ENCODE measurements at regions not wholly inside any gene's neighbourhood (a gene's known extent, or its start where the extent isn't known, plus 50 kb on each side); places are given as distances from the start of the nearest gene placed in this dataset.

DNA sequence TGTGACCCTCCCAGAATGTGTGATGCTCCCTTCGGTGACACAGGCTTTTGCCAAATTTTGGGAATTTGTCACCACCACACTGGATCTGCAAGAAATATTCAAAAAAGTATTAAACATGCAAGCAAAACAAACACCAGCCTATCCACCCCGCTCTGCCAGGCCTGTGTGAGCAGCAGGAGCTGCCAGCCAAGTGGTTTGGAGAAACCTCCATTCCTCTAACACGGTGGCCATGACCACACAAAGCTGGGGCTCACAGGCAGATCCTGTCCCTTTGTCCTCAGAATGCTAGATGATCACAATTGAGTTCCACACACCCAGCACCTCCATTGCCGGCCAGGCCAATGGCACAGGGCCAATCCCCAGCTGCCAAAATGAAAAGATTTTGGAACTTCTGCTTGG, 261.9 kb upstream of the PPP2R2D start:
- DNase-seq: no peak

DNA sequence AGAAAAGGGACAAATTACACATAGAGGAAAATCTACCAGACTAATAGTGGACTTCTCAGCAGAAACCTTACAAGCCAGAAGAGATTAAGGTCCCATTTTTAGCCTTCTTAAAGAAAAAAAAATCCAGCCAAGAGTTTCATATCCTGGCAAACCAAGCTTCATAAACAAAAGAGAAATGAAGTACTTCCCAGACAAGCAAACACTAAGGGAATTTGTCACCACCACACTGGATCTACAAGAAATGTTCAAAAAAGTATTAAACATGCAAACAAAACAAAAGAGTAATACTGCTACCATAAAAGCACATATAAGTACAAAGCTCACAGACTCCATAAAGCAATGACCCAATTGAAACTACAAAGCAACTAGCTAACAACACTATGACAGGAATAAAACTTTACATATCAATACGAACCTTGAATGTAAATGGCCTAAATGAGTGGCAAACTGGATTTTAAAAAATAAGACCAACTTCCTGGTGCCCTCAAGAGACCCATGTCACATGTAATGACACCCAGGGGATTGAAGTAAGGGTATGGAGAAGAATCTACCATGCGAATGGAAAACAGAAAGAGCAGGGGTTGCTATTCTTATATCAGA, 260.7 kb upstream of the PPP2R2D start:
- no peak for DNase-seq

GRCh38 chr10:131641231-131641630, 259.6 kb upstream of the PPP2R2D start:
- DNase-seq: peak; percentile 3

DNA sequence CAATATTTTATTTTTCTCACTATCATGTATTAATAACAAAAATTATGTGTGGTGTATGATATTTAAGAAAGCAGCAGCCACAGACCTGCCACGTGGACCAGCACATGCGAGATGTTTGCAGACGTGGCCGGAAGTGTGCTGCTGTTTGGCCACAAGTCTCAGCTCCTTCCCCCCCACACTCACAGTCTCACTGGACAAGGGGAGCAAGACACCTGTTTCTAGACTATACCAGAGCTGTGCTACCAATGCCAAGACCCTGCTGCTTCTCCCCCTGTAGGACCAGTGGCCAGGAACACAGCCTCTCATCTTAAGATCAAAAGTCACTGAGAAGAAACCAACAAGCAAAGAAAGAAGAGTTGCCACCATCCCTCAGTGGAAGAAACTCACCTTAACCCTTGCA, 258.9 kb upstream of the PPP2R2D start:
- DNase-seq: no peak

DNA sequence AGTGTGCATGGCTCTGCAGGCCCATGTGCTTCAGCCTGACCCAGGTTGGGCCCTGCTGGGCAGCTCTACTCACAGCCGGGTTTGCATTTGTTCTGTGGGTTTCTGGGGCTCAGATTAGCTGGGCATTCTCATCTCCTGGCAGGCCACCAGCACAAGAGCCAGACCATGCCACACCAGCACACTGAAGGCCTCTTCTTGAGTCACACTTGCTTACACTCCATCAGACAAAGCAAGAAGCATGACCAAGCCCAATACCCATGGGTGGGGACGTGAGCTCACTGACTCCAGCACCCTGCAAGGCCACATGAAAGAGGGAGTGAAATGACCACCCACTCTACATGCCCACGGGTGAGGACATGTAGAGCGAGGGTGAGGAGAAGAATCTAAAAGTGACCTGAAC, 257.8 kb upstream of the PPP2R2D start:
- DNase-seq: no peak

GRCh38 chr10:131644289-131644688, 256.5 kb upstream of the PPP2R2D start:
- DNase-seq: no peak

- DNase-seq: no peak
These were observed 255.7 kb upstream of the PPP2R2D start for GRCh38 chr10:131644864-131645658.

- no peak for DNase-seq
These were observed 255.1 kb upstream of the PPP2R2D start for GRCh38 chr10:131645756-131646155.

DNA sequence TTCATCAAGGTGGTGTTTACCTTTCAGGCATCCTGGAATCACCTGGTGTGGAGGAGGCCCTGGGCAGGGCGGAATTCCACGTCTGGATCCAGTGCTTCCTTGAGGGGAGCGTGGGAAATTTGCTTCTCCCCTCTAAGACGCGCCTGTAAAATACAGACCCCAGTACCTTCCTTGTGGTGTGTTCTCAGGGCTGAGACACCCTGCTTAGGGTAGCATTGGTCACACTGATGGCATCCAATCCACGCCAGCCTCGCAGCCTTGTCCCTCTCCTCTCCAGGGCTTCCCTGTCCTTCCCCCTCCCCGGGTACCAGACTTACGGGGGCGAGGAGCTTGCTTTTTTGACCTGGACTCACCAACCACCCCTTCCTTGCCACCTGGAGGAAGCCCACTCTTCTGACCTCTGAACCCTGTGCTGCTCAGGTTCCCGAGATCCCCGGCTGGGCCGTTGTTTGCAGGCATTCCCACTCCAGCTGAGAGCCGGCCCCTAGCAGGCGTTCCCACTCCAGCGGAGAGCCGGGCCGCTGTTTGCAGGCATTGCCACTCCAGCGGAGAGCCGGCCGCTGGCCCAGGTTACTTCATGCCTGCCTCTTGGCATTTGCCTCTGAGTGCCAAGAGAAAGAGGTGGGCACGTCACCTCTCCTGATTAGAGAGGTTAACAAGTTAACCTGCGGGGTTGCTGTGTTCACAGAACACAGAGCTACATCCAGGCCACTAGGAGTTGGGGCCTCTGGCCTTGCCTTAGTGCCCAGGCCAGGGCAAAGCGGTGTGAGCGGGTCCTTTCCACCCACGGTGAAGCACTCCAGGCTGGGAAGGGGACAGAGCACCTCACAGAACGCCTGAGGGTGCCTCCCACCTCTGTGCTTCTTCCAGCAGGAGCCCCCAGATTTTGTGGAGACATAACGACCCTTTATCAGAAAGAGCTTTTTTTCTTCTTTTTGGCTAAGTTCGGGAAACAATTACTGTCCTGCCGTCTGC, 254.0 kb upstream of the PPP2R2D start:
- DNase-seq: no peak

DNA sequence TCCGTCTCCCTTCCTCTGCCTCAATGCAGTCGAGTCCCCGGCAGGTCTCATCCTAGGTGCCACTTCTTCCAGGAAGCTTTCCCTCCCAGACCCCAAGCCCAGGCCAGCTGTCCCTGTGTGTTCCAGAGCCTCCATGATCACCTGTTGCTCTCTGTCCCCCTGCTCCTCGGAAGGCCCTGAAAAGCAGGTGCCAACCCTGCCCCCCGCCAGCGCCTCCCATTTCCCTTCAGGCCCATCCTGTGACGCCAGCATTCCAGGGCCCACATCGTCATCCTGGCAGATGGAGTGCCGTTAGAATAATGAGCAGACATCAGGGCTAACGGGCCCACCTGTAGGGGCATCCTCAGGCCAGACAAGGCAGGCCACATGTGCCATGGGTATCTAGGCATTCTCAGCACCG, 253.0 kb upstream of the PPP2R2D start:
- DNase-seq: no peak

GRCh38 chr10:131648386-131649020, 252.3 kb upstream of the PPP2R2D start:
- no peak for DNase-seq

GRCh38 chr10:131649617-131650016, 251.2 kb upstream of the PPP2R2D start:
- no peak for DNase-seq

GRCh38 chr10:131650169-131650705, 250.6 kb upstream of the PPP2R2D start:
- no peak for DNase-seq

DNA sequence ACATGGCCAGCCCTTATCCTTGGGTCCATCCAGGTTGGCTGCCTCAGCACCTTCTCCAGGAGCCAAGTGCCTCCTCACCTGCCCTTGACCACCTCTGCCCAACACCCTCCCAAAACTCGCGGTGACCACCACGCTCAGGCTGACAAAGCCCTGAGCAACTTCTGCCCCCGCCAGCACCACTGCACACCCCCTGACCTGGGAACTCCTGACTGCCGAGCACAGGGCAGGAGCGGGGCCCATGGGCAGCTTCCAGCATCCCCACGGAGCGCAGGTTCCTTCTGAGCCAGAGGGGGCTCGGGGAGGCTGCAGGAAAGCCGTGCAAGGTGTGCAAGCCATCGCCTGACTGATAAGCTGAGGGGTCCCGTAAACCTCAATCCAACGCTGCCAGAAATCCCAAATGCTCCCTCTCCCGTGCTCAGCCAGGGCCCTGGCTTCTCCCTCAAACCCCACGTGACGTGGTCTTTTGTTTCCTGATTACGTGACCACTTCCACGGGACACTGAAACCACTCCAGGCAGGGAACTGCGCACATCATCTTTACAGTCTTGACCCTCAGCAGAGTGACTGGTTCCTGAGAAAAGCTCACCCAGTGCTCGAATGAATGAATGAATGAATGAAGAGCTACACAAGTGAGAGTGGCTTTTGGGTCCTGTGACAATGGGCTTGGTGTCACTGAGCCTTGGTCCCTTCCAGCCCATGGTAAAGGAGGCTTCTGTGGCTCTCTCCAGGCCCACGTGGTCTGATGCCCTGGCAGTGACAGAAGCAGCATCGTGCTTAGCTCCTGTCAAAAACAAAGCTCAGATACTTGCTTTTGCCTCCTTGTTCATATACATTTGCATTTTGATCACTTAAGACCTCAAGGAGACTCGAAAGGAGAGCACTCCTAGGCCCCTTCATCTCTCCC, 249.8 kb upstream of the PPP2R2D start:
- DNase-seq: no peak

- no peak for DNase-seq
These were observed 249.0 kb upstream of the PPP2R2D start for GRCh38 chr10:131651674-131652437.

GRCh38 chr10:131652438-131653139, 248.2 kb upstream of the PPP2R2D start:
- DNase-seq: no peak

GRCh38 chr10:131653140-131653539, 247.7 kb upstream of the PPP2R2D start:
- no peak for DNase-seq

- DNase-seq: no peak
These were observed 247.0 kb upstream of the PPP2R2D start for GRCh38 chr10:131653554-131654470.

DNA sequence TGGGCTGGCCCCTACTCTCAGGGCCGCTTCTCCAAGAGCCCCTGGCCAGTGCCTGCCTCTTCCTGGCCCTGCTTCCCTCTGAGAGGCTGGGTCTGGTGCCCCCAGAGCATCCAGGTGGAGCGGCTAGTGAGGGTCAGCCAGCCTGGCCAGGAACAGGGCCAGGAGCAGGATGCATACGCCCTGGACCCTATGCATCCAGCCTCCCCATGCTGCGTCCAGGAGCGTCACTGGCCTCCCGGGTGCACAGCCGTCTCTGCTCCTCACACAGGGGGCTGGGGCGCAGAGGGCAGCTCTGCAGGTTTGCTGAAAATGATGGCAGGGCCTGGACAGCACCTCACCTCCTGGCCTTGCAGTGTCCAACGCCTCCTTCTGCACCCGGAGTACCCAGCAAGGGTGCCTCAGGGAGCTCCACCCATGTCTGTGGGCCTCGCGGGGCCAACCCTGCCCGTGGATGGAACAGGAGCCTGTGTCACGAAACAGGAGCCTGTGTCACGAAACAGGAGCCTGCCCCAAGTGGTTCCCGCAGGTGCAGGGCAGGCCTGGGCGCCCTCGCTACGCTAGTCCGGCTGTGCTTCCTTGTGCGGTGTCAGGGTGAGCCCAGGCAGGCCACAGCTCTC, 246.2 kb upstream of the PPP2R2D start:
- DNase-seq: no peak
